WTC11 (cell line): ENCODE measurements at regions not wholly inside any gene's neighbourhood (a gene's known extent, or its start where the extent isn't known, plus 50 kb on each side); places are given as distances from the start of the nearest gene placed in this dataset.

Experiments
- ATAC-seq: fragments of 200-7000 bp; cut with Tn5 transposase; 2 replicates; pipeline ENCODE4 v1.10.0; 2021; ENCODE audit warnings: mild to moderate bottlenecking, moderate library complexity
- CTCF ChIA-PET: fragments of 300-600 bp; sonication (Branson Sonifier 250); formaldehyde crosslinking; loops from one replicate; lab custom pipeline; 2021; ENCODE audit warnings: antibody characterized with exemption; lab: Charles Lee
- POLR2A ChIA-PET: fragments of 350-600 bp; sonication (Branson Sonifier 250); formaldehyde crosslinking; loops from one replicate; lab custom pipeline; 2021; ENCODE audit warnings: antibody characterized with exemption; lab: Charles Lee
- DNase-seq: peaks from one replicate; pipeline ENCODE4 v3.0.0; 2021; ENCODE audit warnings: low spot score
- H3K27ac Mint-ChIP-seq: 2 replicates; pipeline ENCODE4 v1.8.0; 2021; ENCODE audit warnings: mixed read lengths
- H3K27me3 Mint-ChIP-seq: 2 replicates; pipeline ENCODE4 v1.8.0; 2021; ENCODE audit warnings: low read depth, mild to moderate bottlenecking, moderate library complexity, mixed read lengths
- H3K36me3 Mint-ChIP-seq: 2 replicates; pipeline ENCODE4 v1.8.0; 2021; ENCODE audit warnings: mixed read lengths
- H3K4me1 Mint-ChIP-seq: 2 replicates; pipeline ENCODE4 v1.8.0; 2022; ENCODE audit warnings: mixed read lengths
- H3K4me3 Mint-ChIP-seq: 2 replicates; pipeline ENCODE4 v1.8.0; 2021; ENCODE audit warnings: mild to moderate bottlenecking, moderate library complexity, mixed read lengths
- H3K9me3 Mint-ChIP-seq: 2 replicates; pipeline ENCODE4 v1.8.0; 2021; ENCODE audit warnings: mixed read lengths
- CBFB ChIP-seq: sonication (generic); formaldehyde crosslinking; IDR thresholded peaks from 2 replicates; pipeline ENCODE4 v1.8.1; 2022; ENCODE audit warnings: mild to moderate bottlenecking, low read depth, missing genetic modification reagents
- NFYB ChIP-seq: sonication (generic); formaldehyde crosslinking; conservative IDR thresholded peaks from 2 replicates; pipeline ENCODE4 v1.8.0; 2022; ENCODE audit warnings: low read depth, missing genetic modification reagents
- NR3C1 ChIP-seq: sonication (generic); formaldehyde crosslinking; conservative IDR thresholded peaks from 2 replicates; pipeline ENCODE4 v1.8.1; 2023; ENCODE audit warnings: low read depth, mild to moderate bottlenecking, missing genetic modification reagents
- RELA ChIP-seq: sonication (generic); formaldehyde crosslinking; IDR thresholded peaks from 2 replicates; pipeline ENCODE4 v1.8.1; 2022; ENCODE audit warnings: missing genetic modification reagents, mild to moderate bottlenecking, borderline replicate concordance
- ZNF263 ChIP-seq: sonication (generic); formaldehyde crosslinking; IDR thresholded peaks from 2 replicates; pipeline ENCODE4 v1.8.1; 2022; ENCODE audit warnings: low read depth, mild to moderate bottlenecking, moderate library complexity, missing genetic modification reagents
- ZNF423 ChIP-seq: fragments of 250-450 bp; sonication (Bioruptor Pico); IDR thresholded peaks from 2 replicates; pipeline ENCODE4 v2.1.2; 2022; ENCODE audit warnings: mild to moderate bottlenecking, moderate library complexity
- TF ChIP-seq, protein P1 (sequence below): fragments of 200-600 bp; IDR thresholded peaks from 2 replicates; pipeline ENCODE4 v1.8.0; 2022; ENCODE audit warnings: antibody characterized with exemption
- TF ChIP-seq, protein P2 (sequence below): sonication (generic); formaldehyde crosslinking; IDR thresholded peaks from 2 replicates; pipeline ENCODE4 v1.8.0; 2023; ENCODE audit warnings: missing genetic modification reagents
- TF ChIP-seq, protein P3 (sequence below): sonication (generic); formaldehyde crosslinking; IDR thresholded peaks from 2 replicates; pipeline ENCODE4 v1.8.1; 2023; ENCODE audit warnings: mild to moderate bottlenecking, missing genetic modification reagents, moderate library complexity
- TF ChIP-seq, protein P4 (sequence below): fragments of 250-450 bp; sonication (Bioruptor Pico); IDR thresholded peaks from 2 replicates; pipeline ENCODE4 v2.1.2; 2022; ENCODE audit warnings: mild to moderate bottlenecking, moderate library complexity
- TF ChIP-seq, protein P5 (sequence below): fragments of 250-450 bp; sonication (Bioruptor Pico); IDR thresholded peaks from 2 replicates; pipeline ENCODE4 v1.9.0; 2021; ENCODE audit warnings: mild to moderate bottlenecking, borderline replicate concordance
- TF ChIP-seq, protein P6 (sequence below): sonication (generic); formaldehyde crosslinking; IDR thresholded peaks from 2 replicates; pipeline ENCODE4 v1.8.1; 2022; ENCODE audit warnings: mild to moderate bottlenecking, moderate library complexity, missing genetic modification reagents

DNA sequence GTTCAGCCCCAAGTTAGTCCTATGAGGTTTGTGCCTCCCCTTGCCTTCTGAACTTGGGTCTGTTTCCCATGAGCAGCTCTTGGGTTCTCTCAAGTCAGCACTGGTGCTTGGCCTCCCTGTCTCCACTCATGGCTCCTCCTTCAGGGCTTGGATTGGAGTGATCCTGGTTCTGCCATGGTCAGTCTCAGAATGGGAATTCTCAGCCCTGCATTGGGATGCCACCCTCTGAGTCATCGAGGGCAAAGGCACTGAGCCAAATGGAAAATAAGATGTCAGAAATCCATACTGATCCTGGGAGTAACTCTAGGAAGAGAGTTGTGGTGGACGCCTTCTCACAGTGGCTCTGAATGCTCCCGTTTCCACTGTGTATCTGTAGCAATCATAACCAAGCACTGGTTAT is 233.4 kb upstream of the HABP2 start:
- Mint-ChIP-seq H3K9me3 (peaks cover 4% of the 10 kb centered on the region; the same call in 1 of the 2 replicates), H3K4me1 (no peaks in the 10 kb centered on the region), H3K27me3 (no peaks in the 10 kb centered on the region), H3K4me3 (no peak overlapping the region), H3K36me3 (no peaks in the 10 kb centered on the region), H3K27ac (no peak overlapping the region)
- ChIA-PET CTCF (no interaction called here), POLR2A (no interaction called here)
- ATAC-seq (no peak), DNase-seq (no peak)
- TF ChIP-seq, protein P1, sequence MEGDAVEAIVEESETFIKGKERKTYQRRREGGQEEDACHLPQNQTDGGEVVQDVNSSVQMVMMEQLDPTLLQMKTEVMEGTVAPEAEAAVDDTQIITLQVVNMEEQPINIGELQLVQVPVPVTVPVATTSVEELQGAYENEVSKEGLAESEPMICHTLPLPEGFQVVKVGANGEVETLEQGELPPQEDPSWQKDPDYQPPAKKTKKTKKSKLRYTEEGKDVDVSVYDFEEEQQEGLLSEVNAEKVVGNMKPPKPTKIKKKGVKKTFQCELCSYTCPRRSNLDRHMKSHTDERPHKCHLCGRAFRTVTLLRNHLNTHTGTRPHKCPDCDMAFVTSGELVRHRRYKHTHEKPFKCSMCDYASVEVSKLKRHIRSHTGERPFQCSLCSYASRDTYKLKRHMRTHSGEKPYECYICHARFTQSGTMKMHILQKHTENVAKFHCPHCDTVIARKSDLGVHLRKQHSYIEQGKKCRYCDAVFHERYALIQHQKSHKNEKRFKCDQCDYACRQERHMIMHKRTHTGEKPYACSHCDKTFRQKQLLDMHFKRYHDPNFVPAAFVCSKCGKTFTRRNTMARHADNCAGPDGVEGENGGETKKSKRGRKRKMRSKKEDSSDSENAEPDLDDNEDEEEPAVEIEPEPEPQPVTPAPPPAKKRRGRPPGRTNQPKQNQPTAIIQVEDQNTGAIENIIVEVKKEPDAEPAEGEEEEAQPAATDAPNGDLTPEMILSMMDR: no peak
- TF ChIP-seq, protein P2, sequence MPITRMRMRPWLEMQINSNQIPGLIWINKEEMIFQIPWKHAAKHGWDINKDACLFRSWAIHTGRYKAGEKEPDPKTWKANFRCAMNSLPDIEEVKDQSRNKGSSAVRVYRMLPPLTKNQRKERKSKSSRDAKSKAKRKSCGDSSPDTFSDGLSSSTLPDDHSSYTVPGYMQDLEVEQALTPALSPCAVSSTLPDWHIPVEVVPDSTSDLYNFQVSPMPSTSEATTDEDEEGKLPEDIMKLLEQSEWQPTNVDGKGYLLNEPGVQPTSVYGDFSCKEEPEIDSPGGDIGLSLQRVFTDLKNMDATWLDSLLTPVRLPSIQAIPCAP: no peak
- TF ChIP-seq, protein P3, sequence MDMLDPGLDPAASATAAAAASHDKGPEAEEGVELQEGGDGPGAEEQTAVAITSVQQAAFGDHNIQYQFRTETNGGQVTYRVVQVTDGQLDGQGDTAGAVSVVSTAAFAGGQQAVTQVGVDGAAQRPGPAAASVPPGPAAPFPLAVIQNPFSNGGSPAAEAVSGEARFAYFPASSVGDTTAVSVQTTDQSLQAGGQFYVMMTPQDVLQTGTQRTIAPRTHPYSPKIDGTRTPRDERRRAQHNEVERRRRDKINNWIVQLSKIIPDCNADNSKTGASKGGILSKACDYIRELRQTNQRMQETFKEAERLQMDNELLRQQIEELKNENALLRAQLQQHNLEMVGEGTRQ (CRISPR knock-in tag): no peak
- TF ChIP-seq, protein P4, sequence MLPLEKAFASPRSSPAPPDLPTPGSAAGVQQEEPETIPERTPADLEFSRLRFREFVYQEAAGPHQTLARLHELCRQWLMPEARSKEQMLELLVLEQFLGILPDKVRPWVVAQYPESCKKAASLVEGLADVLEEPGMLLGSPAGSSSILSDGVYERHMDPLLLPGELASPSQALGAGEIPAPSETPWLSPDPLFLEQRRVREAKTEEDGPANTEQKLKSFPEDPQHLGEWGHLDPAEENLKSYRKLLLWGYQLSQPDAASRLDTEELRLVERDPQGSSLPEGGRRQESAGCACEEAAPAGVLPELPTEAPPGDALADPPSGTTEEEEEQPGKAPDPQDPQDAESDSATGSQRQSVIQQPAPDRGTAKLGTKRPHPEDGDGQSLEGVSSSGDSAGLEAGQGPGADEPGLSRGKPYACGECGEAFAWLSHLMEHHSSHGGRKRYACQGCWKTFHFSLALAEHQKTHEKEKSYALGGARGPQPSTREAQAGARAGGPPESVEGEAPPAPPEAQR (CRISPR knock-in tag): no peak

DNA sequence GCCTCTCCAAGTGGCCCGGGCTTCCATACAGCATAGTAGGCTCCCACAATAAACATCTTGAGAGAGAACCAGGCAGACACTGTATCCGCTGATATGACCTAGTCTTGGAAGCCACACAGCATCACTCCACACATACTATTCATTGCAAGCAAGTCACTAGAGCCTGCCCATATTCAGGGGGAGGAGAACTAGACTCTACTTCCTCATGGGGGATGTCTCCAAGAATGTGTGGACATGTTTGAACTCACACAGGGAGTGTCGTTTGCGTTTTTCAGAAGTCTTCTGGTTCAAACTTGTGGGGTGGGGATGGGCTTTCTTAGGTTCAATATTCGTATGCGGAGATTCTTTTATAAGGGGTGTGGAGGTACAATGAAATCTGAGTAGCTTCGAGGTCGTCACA is 232.6 kb upstream of the HABP2 start:
- Mint-ChIP-seq H3K27ac (no peak overlapping the region), H3K4me1 (no peaks in the 10 kb centered on the region), H3K36me3 (no peaks in the 10 kb centered on the region), H3K27me3 (no peaks in the 10 kb centered on the region), H3K4me3 (no peak overlapping the region), H3K9me3 (peaks cover 4% of the 10 kb centered on the region; the same call in 1 of the 2 replicates)
- DNase-seq (no peak), ATAC-seq (no peak)
- ChIA-PET CTCF (interaction anchor here (0.6 to 1.0 kb wide), 2 partner anchors 31 to 65 kb away, joined by 3 read pairs; no protein-coding TSS in a partner anchor), POLR2A (no interaction called here)
- TF ChIP-seq ZNF263 (CRISPR knock-in tag) (no peak), CBFB (CRISPR knock-in tag) (no peak), NFYB (CRISPR knock-in tag) (no peak), ZNF423 (CRISPR knock-in tag) (no peak), RELA (no peak), NR3C1 (no peak)
- TF ChIP-seq, protein P5, sequence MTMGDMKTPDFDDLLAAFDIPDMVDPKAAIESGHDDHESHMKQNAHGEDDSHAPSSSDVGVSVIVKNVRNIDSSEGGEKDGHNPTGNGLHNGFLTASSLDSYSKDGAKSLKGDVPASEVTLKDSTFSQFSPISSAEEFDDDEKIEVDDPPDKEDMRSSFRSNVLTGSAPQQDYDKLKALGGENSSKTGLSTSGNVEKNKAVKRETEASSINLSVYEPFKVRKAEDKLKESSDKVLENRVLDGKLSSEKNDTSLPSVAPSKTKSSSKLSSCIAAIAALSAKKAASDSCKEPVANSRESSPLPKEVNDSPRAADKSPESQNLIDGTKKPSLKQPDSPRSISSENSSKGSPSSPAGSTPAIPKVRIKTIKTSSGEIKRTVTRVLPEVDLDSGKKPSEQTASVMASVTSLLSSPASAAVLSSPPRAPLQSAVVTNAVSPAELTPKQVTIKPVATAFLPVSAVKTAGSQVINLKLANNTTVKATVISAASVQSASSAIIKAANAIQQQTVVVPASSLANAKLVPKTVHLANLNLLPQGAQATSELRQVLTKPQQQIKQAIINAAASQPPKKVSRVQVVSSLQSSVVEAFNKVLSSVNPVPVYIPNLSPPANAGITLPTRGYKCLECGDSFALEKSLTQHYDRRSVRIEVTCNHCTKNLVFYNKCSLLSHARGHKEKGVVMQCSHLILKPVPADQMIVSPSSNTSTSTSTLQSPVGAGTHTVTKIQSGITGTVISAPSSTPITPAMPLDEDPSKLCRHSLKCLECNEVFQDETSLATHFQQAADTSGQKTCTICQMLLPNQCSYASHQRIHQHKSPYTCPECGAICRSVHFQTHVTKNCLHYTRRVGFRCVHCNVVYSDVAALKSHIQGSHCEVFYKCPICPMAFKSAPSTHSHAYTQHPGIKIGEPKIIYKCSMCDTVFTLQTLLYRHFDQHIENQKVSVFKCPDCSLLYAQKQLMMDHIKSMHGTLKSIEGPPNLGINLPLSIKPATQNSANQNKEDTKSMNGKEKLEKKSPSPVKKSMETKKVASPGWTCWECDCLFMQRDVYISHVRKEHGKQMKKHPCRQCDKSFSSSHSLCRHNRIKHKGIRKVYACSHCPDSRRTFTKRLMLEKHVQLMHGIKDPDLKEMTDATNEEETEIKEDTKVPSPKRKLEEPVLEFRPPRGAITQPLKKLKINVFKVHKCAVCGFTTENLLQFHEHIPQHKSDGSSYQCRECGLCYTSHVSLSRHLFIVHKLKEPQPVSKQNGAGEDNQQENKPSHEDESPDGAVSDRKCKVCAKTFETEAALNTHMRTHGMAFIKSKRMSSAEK (CRISPR knock-in tag): no peak
- TF ChIP-seq, protein P2: no peak
- TF ChIP-seq, protein P6, sequence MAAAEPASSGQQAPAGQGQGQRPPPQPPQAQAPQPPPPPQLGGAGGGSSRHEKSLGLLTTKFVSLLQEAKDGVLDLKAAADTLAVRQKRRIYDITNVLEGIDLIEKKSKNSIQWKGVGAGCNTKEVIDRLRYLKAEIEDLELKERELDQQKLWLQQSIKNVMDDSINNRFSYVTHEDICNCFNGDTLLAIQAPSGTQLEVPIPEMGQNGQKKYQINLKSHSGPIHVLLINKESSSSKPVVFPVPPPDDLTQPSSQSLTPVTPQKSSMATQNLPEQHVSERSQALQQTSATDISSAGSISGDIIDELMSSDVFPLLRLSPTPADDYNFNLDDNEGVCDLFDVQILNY (CRISPR knock-in tag): no peak
- TF ChIP-seq, protein P4 (CRISPR knock-in tag): no peak
